Upper lobe of left lung (tissue), 4 donors: ENCODE measurements at regions not wholly inside any gene's neighbourhood (a gene's known extent, or its start where the extent isn't known, plus 50 kb on each side); places are given as distances from the start of the nearest gene placed in this dataset.

Experiments
- EP300 ChIP-seq, 4 donors: sonication (generic); formaldehyde crosslinking; IDR thresholded peaks; one replicate each; pipeline ENCODE4 v1.5.1; 2017; ENCODE audit warnings: antibody characterized with exemption in 4 of 4, control low read depth in 2 of 4
- TF ChIP-seq, protein P1 (sequence below), 6 experiments: fragments of 450-650 bp in 4 of 6; fragments of 200-600 bp in 2 of 6; sonication (generic) in 2 of 6; IDR thresholded peaks; one replicate each; pipeline ENCODE4 v1.5.1; 2016 to 2019; ENCODE audit warnings: antibody characterized with exemption in 6 of 6

DNA sequence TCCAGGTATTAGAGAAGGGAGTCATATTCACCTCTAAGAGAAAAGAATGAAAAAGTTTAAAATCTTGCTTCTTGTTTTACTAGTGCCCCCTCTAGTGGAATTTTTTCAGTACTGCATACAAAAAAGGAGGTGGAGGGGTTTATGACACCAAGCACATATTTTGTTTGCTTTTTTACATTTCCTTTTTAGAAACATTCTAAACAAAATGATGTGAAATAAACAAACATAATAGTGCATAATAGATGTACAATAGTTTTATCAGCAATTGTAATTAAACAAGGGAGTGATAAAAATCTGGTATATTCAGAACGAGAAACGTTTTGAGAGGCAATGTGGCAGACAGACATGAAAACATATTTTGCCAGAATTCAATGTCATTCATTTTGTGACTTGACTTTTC is 111.0 kb upstream of the TFAP2D start:
- TF ChIP-seq, protein P1, sequence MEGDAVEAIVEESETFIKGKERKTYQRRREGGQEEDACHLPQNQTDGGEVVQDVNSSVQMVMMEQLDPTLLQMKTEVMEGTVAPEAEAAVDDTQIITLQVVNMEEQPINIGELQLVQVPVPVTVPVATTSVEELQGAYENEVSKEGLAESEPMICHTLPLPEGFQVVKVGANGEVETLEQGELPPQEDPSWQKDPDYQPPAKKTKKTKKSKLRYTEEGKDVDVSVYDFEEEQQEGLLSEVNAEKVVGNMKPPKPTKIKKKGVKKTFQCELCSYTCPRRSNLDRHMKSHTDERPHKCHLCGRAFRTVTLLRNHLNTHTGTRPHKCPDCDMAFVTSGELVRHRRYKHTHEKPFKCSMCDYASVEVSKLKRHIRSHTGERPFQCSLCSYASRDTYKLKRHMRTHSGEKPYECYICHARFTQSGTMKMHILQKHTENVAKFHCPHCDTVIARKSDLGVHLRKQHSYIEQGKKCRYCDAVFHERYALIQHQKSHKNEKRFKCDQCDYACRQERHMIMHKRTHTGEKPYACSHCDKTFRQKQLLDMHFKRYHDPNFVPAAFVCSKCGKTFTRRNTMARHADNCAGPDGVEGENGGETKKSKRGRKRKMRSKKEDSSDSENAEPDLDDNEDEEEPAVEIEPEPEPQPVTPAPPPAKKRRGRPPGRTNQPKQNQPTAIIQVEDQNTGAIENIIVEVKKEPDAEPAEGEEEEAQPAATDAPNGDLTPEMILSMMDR (IDR thresholded peaks at IDR 0.05): peak in 5 of 6 experiments; percentile 51 to 65 (median 60)
- no peak for TF ChIP-seq EP300 (IDR thresholded peaks at IDR 0.05)
